CD14-positive monocyte (primary cell): ENCODE measurements at regions not wholly inside any gene's neighbourhood (a gene's known extent, or its start where the extent isn't known, plus 50 kb on each side); places are given as distances from the start of the nearest gene placed in this dataset.

Source experiments
- DNase-seq, 3 donors: peaks; one replicate each; pipeline ENCODE4 v3.0.0-alpha.2; 2011 to 2022
- H2AFZ ChIP-seq: 2 replicates; pipeline ENCODE4 v1.6.0; 2012; ENCODE audit warnings: mild to moderate bottlenecking, low read depth, low read length, inconsistent platforms; ENCODE audit not compliant: insufficient read depth, poor library complexity, severe bottlenecking
- H3K27ac ChIP-seq, 2 donors: 1 replicate in 1 of 2; 2 replicates in 1 of 2; pipeline ENCODE4 v1.5.1; 2012 to 2013; ENCODE audit warnings: low read length in 2 of 2, control low read depth in 1 of 2, inconsistent platforms in 1 of 2, low read depth in 1 of 2, mild to moderate bottlenecking in 1 of 2
- H3K27me3 ChIP-seq, 2 donors: one replicate each; pipeline versions ENCODE4 v1.6.0 to v1.6.1; 2011 to 2013; ENCODE audit warnings: low read length in 2 of 2; ENCODE audit not compliant: control insufficient read depth in 2 of 2, insufficient read depth in 2 of 2
- H3K36me3 ChIP-seq, 2 donors: replicated peaks in 1 of 2; 1 replicate in 1 of 2; 2 replicates in 1 of 2; pipeline versions ENCODE4 v1.5.1 to v1.6.1; 2012 to 2013; ENCODE audit warnings: low read length in 2 of 2, control low read depth in 1 of 2, inconsistent platforms in 1 of 2, mild to moderate bottlenecking in 1 of 2; ENCODE audit not compliant: insufficient read depth in 2 of 2, control insufficient read depth in 1 of 2
- H3K4me1 ChIP-seq, 2 donors: 1 replicate in 1 of 2; 2 replicates in 1 of 2; pipeline versions ENCODE4 v1.5.1 to v1.6.1; 2012 to 2013; ENCODE audit warnings: low read length in 2 of 2, control low read depth in 1 of 2, inconsistent platforms in 1 of 2, mild to moderate bottlenecking in 1 of 2, moderate library complexity in 1 of 2; ENCODE audit not compliant: insufficient read depth in 2 of 2, control insufficient read depth in 1 of 2
- H3K4me2 ChIP-seq: replicated peaks from 2 replicates; pipeline ENCODE3; 2012; ENCODE audit warnings: low read length, moderate library complexity, mild to moderate bottlenecking; ENCODE audit not compliant: poor library complexity, severe bottlenecking; ENCODE audit errors: extremely low read depth
- H3K4me3 ChIP-seq, 3 experiments: fragments of 200-600 bp in 1 of 3; sonication (generic) in 1 of 3; replicated peaks in 1 of 3; 1 replicate in 2 of 3; 2 replicates in 1 of 3; pipeline ENCODE4 v1.5.1; 2011 to 2013; ENCODE audit warnings: low read length in 3 of 3, mild to moderate bottlenecking in 3 of 3, control low read depth in 2 of 3, low read depth in 2 of 3, inconsistent platforms in 1 of 3, moderate library complexity in 1 of 3
- H3K79me2 ChIP-seq: 2 replicates; pipeline ENCODE4 v1.6.0; 2012; ENCODE audit warnings: mild to moderate bottlenecking, control low read depth, inconsistent platforms, low read length, moderate library complexity; ENCODE audit not compliant: insufficient read depth
- H3K9ac ChIP-seq: 2 replicates; pipeline ENCODE4 v1.6.0; 2017; ENCODE audit warnings: low read length, mild to moderate bottlenecking; ENCODE audit not compliant: insufficient read depth, poor library complexity, severe bottlenecking
- H3K9me3 ChIP-seq, 2 donors: replicated peaks in 1 of 2; 1 replicate in 1 of 2; 2 replicates in 1 of 2; pipeline versions ENCODE4 v1.5.1 to v1.6.1; 2012 to 2013; ENCODE audit warnings: low read length in 2 of 2, control low read depth in 1 of 2; ENCODE audit not compliant: control insufficient read depth in 1 of 2, insufficient read depth in 1 of 2
- H4K20me1 ChIP-seq: 2 replicates; pipeline ENCODE4 v1.6.0; 2012; ENCODE audit warnings: mild to moderate bottlenecking, low read length, control low read depth, moderate library complexity; ENCODE audit not compliant: insufficient read depth
- H3K27ac Mint-ChIP-seq, 7 donors: one replicate each; pipeline ENCODE4 v1.8.0; 2020; ENCODE audit warnings: mild to moderate bottlenecking in 7 of 7, mixed read lengths in 7 of 7, moderate library complexity in 6 of 7, inconsistent platforms in 2 of 7
- H3K27me3 Mint-ChIP-seq, 3 donors: one replicate each; pipeline ENCODE4 v1.8.0; 2021 to 2022; ENCODE audit warnings: low read depth in 3 of 3, mild to moderate bottlenecking in 3 of 3, mixed read lengths in 3 of 3, moderate library complexity in 3 of 3, inconsistent platforms in 1 of 3
- H3K36me3 Mint-ChIP-seq, 2 donors: one replicate each; pipeline ENCODE4 v1.8.0; 2020; ENCODE audit warnings: mixed read lengths in 2 of 2, inconsistent platforms in 1 of 2, mild to moderate bottlenecking in 1 of 2
- H3K4me1 Mint-ChIP-seq: one replicate; pipeline ENCODE4 v1.8.0; 2020; ENCODE audit warnings: mild to moderate bottlenecking, mixed read lengths
- H3K4me3 Mint-ChIP-seq, 2 donors: one replicate each; pipeline ENCODE4 v1.8.0; 2020; ENCODE audit warnings: mild to moderate bottlenecking in 2 of 2, mixed read lengths in 2 of 2, moderate library complexity in 1 of 2
- H3K9me3 Mint-ChIP-seq, 7 donors: one replicate each; pipeline ENCODE4 v1.8.0; 2020 to 2022; ENCODE audit warnings: mixed read lengths in 7 of 7, mild to moderate bottlenecking in 6 of 7, moderate library complexity in 6 of 7, inconsistent platforms in 2 of 7
- CTCF ChIP-seq: fragments of 200-600 bp; IDR thresholded peaks from one replicate; pipeline ENCODE4 v1.8.0; 2022; ENCODE audit warnings: antibody characterized with exemption, mild to moderate bottlenecking
- WGBS: methylation state at CpG from one replicate; pipeline ENCODE4 v1.1.5; 2013; ENCODE audit warnings: missing lambda C conversion rate; ENCODE audit not compliant: insufficient coverage; 5-methylcytosine and 5-hydroxymethylcytosine counted together
- intact Hi-C, 2 donors: fragments of 100-400 bp; cut with micrococcal nuclease; formaldehyde crosslinking; loops; one replicate each; pipeline versions ENCODE4 v1.15.0 to v1.15.1; 2023

- Mint-ChIP-seq H3K4me3 (no peak overlapping the region), H3K27ac (no peak overlapping the region), H3K27me3 (no peaks in the 10 kb centered on the region), H3K9me3 (peaks cover 0 to 7% (median 4%) of the 10 kb centered on the region in 7 donors), H3K4me1 (no peaks in the 10 kb centered on the region), H3K36me3 (no peaks in the 10 kb centered on the region)
- intact Hi-C loops, result no loop called here
- Histone ChIP-seq H3K27ac (no peak overlapping the region), H3K79me2 (no peaks in the 10 kb centered on the region), H3K4me3 (no peak overlapping the region), H3K9ac (no peak overlapping the region), H3K9me3 (peaks cover 0 to 13% of the 10 kb centered on the region in 2 donors), H4K20me1 (no peaks in the 10 kb centered on the region), H3K4me1 (no peaks in the 10 kb centered on the region), H2AFZ (no peak overlapping the region), H3K4me2 (no peak overlapping the region), H3K27me3 (no peaks in the 10 kb centered on the region), H3K36me3 (no peaks in the 10 kb centered on the region)
- DNase-seq, result no peak
- TF ChIP-seq CTCF, result no peak
Observed at GRCh38 chr10:56091872-56092271, 269.2 kb downstream of the ZWINT start.

DNA sequence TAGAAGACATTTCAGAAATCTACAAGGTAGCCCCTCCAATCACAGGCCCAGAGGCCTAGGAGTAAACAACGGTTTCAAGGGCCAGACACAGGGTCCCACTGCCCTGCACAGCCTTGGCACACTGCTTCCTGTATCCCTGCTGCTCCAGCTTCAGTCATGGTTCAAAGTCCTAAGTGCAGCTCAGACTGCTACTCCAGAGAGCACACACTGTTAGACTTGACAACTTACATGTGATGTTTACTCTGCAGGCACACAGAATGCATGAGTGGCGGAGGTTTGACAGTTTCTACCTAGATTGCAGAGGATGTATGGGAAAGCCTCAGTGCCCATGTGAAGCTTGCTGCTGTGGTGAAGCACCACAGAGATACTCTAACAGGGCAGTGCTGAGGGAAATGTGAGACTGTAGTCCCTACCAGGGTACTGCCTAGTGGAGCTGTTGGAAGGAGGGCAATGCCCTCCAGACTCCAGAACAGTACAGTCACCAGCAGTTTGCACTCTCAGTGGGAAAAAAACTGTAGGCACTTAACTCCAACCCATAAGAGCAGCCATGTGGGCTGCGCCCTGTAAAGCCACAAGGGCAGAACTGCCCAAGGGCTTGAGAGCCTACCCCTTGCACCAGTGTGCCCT lies 270.0 kb downstream of the ZWINT start:
- Mint-ChIP-seq H3K36me3 (no peaks in the 10 kb centered on the region), H3K27ac (no peak overlapping the region), H3K4me3 (no peak overlapping the region), H3K4me1 (no peaks in the 10 kb centered on the region), H3K27me3 (no peaks in the 10 kb centered on the region), H3K9me3 (peaks cover 0 to 7% (median 3%) of the 10 kb centered on the region in 7 donors)
- no peak overlapping the region for H3K9ac ChIP-seq
- no peak overlapping the region for H3K4me2 ChIP-seq
- no peak overlapping the region for H3K4me3 ChIP-seq
- TF ChIP-seq CTCF, result no peak
- no peak for DNase-seq
- no peaks in the 10 kb centered on the region for H3K79me2 ChIP-seq
- intact Hi-C loops, result no loop called here
- no peaks in the 10 kb centered on the region for H3K4me1 ChIP-seq
- H3K9me3 ChIP-seq, result peaks cover 0 to 13% of the 10 kb centered on the region in 2 donors
- 83% methylated on average over 2 of the region's 3 CpGs for whole genome bisulfite sequencing
- no peaks in the 10 kb centered on the region for H3K36me3 ChIP-seq
- H3K27me3 ChIP-seq, result no peaks in the 10 kb centered on the region
- no peaks in the 10 kb centered on the region for H4K20me1 ChIP-seq
- H3K27ac ChIP-seq, result no peak overlapping the region
- H2AFZ ChIP-seq, result no peak overlapping the region
